ENCODE measurements at regions not wholly inside any gene's neighbourhood (a gene's known extent, or its start where the extent isn't known, plus 50 kb on each side); places are given as distances from the start of the nearest gene placed in this dataset.

DNA sequence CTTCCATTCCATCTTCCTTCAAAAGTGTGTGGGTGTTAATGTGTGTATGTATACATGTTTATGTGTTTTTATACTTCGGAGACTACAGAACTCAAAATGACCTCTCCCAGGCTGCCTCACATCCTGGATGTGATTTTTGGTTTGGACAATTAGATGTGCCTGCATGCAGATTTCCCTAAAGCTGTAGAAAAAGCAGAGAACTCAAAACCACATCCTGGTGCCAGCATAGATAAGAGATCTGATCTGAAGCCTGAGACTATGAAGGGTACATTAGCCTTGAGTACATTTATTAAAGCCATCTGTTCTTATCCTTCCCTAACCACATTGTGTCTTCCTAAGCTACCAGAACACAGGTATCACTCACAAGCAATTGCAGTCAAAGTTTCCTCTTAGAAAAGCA is 319.4 kb upstream of the RASGRP1 start:
- peak; percentile 62 for DNase-seq (ENCODE audit: low read depth)
- H3K36me3 Mint-ChIP-seq (ENCODE audit: low read depth, unreplicated experiment), result peaks cover 2% of the 10 kb centered on the region
- no peak overlapping the region for H3K4me3 ChIP-seq (ENCODE audit: insufficient read depth, low read depth, low read length)
- H3K9ac ChIP-seq (ENCODE audit: low read length), result no peak overlapping the region
- peak overlapping the region; percentile 28 for H3K4me2 ChIP-seq (ENCODE audit: low read length)
- no peaks in the 10 kb centered on the region for H3K79me2 ChIP-seq (ENCODE audit: insufficient read depth, low read length)
- H3K36me3 ChIP-seq (ENCODE audit: insufficient read depth, low read length), result no peaks in the 10 kb centered on the region
- H3K9me3 Mint-ChIP-seq (ENCODE audit: unreplicated experiment), result no peaks in the 10 kb centered on the region
- H3K9me3 ChIP-seq (ENCODE audit: insufficient read depth, low read depth, low read length), result no peaks in the 10 kb centered on the region
- peak overlapping the region; percentile 29 for H3K27ac Mint-ChIP-seq (ENCODE audit: unreplicated experiment)
- TF ChIP-seq, protein P1, sequence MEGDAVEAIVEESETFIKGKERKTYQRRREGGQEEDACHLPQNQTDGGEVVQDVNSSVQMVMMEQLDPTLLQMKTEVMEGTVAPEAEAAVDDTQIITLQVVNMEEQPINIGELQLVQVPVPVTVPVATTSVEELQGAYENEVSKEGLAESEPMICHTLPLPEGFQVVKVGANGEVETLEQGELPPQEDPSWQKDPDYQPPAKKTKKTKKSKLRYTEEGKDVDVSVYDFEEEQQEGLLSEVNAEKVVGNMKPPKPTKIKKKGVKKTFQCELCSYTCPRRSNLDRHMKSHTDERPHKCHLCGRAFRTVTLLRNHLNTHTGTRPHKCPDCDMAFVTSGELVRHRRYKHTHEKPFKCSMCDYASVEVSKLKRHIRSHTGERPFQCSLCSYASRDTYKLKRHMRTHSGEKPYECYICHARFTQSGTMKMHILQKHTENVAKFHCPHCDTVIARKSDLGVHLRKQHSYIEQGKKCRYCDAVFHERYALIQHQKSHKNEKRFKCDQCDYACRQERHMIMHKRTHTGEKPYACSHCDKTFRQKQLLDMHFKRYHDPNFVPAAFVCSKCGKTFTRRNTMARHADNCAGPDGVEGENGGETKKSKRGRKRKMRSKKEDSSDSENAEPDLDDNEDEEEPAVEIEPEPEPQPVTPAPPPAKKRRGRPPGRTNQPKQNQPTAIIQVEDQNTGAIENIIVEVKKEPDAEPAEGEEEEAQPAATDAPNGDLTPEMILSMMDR (IDR thresholded peaks at IDR 0.05; ENCODE audit: insufficient read depth, low read depth, low read length), result no peak
- no peak for TF ChIP-seq EZH2 (IDR thresholded peaks at IDR 0.05; ENCODE audit: insufficient read depth, low read length)
- FAIRE-seq, result peak; percentile 88
- no peak overlapping the region for H3K4me3 Mint-ChIP-seq (ENCODE audit: unreplicated experiment)
- peak overlapping the region; percentile 11 for H3K27ac ChIP-seq (ENCODE audit: low read depth, low read length)
- H3K4me1 Mint-ChIP-seq (ENCODE audit: low read depth, unreplicated experiment), result peaks cover 35% of the 10 kb centered on the region
- H3K4me1 ChIP-seq (ENCODE audit: insufficient read depth, low read length), result peaks cover 28% of the 10 kb centered on the region
- H3K27me3 ChIP-seq (ENCODE audit: insufficient read depth, low read length), result no peaks in the 10 kb centered on the region
- H4K20me1 ChIP-seq (ENCODE audit: insufficient read depth, low read length), result no peaks in the 10 kb centered on the region
- no peak overlapping the region for H2AFZ ChIP-seq (ENCODE audit: low read depth, low read length)
- no peaks in the 10 kb centered on the region for H3K27me3 Mint-ChIP-seq (ENCODE audit: low read depth, unreplicated experiment)

DNA sequence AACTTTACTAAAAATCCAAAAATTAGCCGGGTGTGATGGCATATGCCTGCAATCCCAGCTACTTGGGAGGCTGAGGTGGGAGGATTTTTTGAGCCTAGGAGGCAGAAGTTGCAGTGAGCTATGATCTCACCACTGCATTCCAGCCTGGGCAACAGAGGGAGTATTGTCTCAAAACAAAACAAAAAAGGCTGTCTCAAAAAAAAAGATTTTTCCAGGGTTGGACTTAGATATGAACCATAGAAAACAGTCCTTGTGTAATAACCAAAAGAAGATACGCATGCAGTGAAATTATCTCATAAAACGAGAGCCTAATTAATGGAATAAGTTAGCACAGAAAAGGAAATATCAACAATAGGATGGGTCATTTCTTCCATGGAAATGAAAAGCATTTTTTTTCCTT is 320.4 kb upstream of the RASGRP1 start:
- Histone ChIP-seq H2AFZ (ENCODE audit: low read depth, low read length) (no peak overlapping the region), H3K4me2 (ENCODE audit: low read length) (peak overlapping the region; percentile 6)
- peak; percentile 82 for FAIRE-seq

DNA sequence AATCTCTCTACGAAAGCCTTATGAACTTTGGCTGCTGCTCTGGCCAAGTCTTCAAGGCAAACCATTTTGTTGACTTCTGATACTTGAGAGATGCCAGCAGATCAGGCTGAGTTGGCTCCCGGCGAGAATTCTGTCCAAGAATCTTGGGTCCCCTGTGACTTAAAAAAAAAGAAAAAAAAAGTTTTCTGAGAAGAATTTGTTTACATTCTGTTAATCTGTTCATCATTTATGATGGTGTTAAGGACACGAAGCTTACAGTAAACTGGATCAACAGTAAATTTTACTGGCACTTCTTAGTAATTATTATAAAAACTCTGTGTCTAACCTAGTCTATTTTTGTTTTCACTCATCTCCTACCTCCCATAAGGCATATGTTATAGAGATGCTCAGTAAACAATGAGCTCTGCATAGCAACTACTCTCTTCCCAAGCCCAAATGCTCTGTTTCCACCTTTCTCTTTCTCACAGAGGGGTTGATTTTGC is 320.9 kb upstream of the RASGRP1 start:
- H3K4me1 Mint-ChIP-seq (ENCODE audit: low read depth, unreplicated experiment), result peaks cover 32% of the 10 kb centered on the region
- no peak for DNase-seq (ENCODE audit: low read depth)
- Histone ChIP-seq H3K79me2 (ENCODE audit: insufficient read depth, low read length) (no peaks in the 10 kb centered on the region), H4K20me1 (ENCODE audit: insufficient read depth, low read length) (no peaks in the 10 kb centered on the region), H3K4me3 (ENCODE audit: insufficient read depth, low read depth, low read length) (no peak overlapping the region), H3K4me1 (ENCODE audit: insufficient read depth, low read length) (peaks cover 28% of the 10 kb centered on the region), H3K9ac (ENCODE audit: low read length) (no peak overlapping the region), H2AFZ (ENCODE audit: low read depth, low read length) (no peak overlapping the region), H3K4me2 (ENCODE audit: low read length) (peak overlapping the region; percentile 8), H3K9me3 (ENCODE audit: insufficient read depth, low read depth, low read length) (no peaks in the 10 kb centered on the region), H3K27me3 (ENCODE audit: insufficient read depth, low read length) (no peaks in the 10 kb centered on the region), H3K36me3 (ENCODE audit: insufficient read depth, low read length) (no peaks in the 10 kb centered on the region), H3K27ac (ENCODE audit: low read depth, low read length) (peak overlapping the region; percentile 32)
- H3K27me3 Mint-ChIP-seq (ENCODE audit: low read depth, unreplicated experiment), result no peaks in the 10 kb centered on the region
- H3K9me3 Mint-ChIP-seq (ENCODE audit: unreplicated experiment), result no peaks in the 10 kb centered on the region
- peak; percentile 73 for FAIRE-seq
- H3K4me3 Mint-ChIP-seq (ENCODE audit: unreplicated experiment), result no peak overlapping the region
- TF ChIP-seq, protein P1 (IDR thresholded peaks at IDR 0.05; ENCODE audit: insufficient read depth, low read depth, low read length), result no peak
- no peak for TF ChIP-seq EZH2 (IDR thresholded peaks at IDR 0.05; ENCODE audit: insufficient read depth, low read length)
- H3K36me3 Mint-ChIP-seq (ENCODE audit: low read depth, unreplicated experiment), result peaks cover 2% of the 10 kb centered on the region
- H3K27ac Mint-ChIP-seq (ENCODE audit: unreplicated experiment), result peak overlapping the region; percentile 76

More for the DNA sequence above, 320.4 kb upstream of the RASGRP1 start:
- Histone ChIP-seq H3K9me3 (ENCODE audit: insufficient read depth, low read depth, low read length) (no peaks in the 10 kb centered on the region), H3K27me3 (ENCODE audit: insufficient read depth, low read length) (no peaks in the 10 kb centered on the region), H4K20me1 (ENCODE audit: insufficient read depth, low read length) (no peaks in the 10 kb centered on the region), H3K9ac (ENCODE audit: low read length) (no peak overlapping the region), H3K36me3 (ENCODE audit: insufficient read depth, low read length) (no peaks in the 10 kb centered on the region), H3K4me3 (ENCODE audit: insufficient read depth, low read depth, low read length) (no peak overlapping the region), H3K27ac (ENCODE audit: low read depth, low read length) (peak overlapping the region; percentile 44), H3K4me1 (ENCODE audit: insufficient read depth, low read length) (peaks cover 28% of the 10 kb centered on the region), H3K79me2 (ENCODE audit: insufficient read depth, low read length) (no peaks in the 10 kb centered on the region)
- peaks cover 2% of the 10 kb centered on the region for H3K36me3 Mint-ChIP-seq (ENCODE audit: low read depth, unreplicated experiment)
- TF ChIP-seq, protein P1 (IDR thresholded peaks at IDR 0.05; ENCODE audit: insufficient read depth, low read depth, low read length), result no peak
- TF ChIP-seq EZH2 (IDR thresholded peaks at IDR 0.05; ENCODE audit: insufficient read depth, low read length), result no peak
- DNase-seq (ENCODE audit: low read depth), result peak; percentile 44
- H3K9me3 Mint-ChIP-seq (ENCODE audit: unreplicated experiment), result no peaks in the 10 kb centered on the region
- no peaks in the 10 kb centered on the region for H3K27me3 Mint-ChIP-seq (ENCODE audit: low read depth, unreplicated experiment)
- H3K27ac Mint-ChIP-seq (ENCODE audit: unreplicated experiment), result peak overlapping the region; percentile 76
- peaks cover 33% of the 10 kb centered on the region for H3K4me1 Mint-ChIP-seq (ENCODE audit: low read depth, unreplicated experiment)
- H3K4me3 Mint-ChIP-seq (ENCODE audit: unreplicated experiment), result no peak overlapping the region
